SU-DHL-6 (cell line): ENCODE measurements at regions not wholly inside any gene's neighbourhood (a gene's known extent, or its start where the extent isn't known, plus 50 kb on each side); places are given as distances from the start of the nearest gene placed in this dataset.

ENCODE experiments used
- H2AFZ ChIP-seq: fragments of 200-600 bp; sonication (generic); 2 replicates; pipeline ENCODE4 v1.6.1; 2014; ENCODE audit warnings: low read depth, mild to moderate bottlenecking, moderate library complexity, mixed read lengths, antibody characterized with exemption, low read length; ENCODE audit not compliant: severe bottlenecking
- H3F3A ChIP-seq: fragments of 200-600 bp; shearing (Covaris generic); 2 replicates; pipeline ENCODE4 v1.6.0; 2016; ENCODE audit warnings: antibody characterized with exemption, mild to moderate bottlenecking; ENCODE audit not compliant: insufficient read depth
- H3K27ac ChIP-seq: fragments of 200-600 bp; sonication (generic); 2 replicates; pipeline ENCODE4 v1.5.1; 2016; ENCODE audit warnings: low read depth, mild to moderate bottlenecking, low read length, moderate library complexity, mixed read lengths
- H3K27me3 ChIP-seq: fragments of 200-600 bp; sonication (generic), shearing (Covaris generic); 2 replicates; pipeline ENCODE4 v1.6.0; 2014; ENCODE audit warnings: mild to moderate bottlenecking, low read length
- H3K36me3 ChIP-seq: fragments of 200-600 bp; sonication (generic); 2 replicates; pipeline ENCODE4 v1.6.1; 2014; ENCODE audit warnings: mild to moderate bottlenecking, low read length, mixed read lengths
- H3K4me2 ChIP-seq: fragments of 300-600, 200-600 bp; shearing (Covaris generic), sonication (generic); 2 replicates; pipeline ENCODE4 v1.6.0; 2014; ENCODE audit warnings: low read length, low read depth, mild to moderate bottlenecking; ENCODE audit not compliant: poor library complexity, severe bottlenecking
- H3K4me3 ChIP-seq: fragments of 200-600 bp; sonication (generic); 2 replicates; pipeline ENCODE4 v1.5.1; 2014; ENCODE audit warnings: antibody characterized with exemption, low read length, mild to moderate bottlenecking, mixed read lengths; ENCODE audit not compliant: insufficient read depth, poor library complexity, severe bottlenecking
- H3K79me2 ChIP-seq: fragments of 200-600 bp; sonication (generic); 2 replicates; pipeline ENCODE4 v1.6.1; 2014; ENCODE audit warnings: mild to moderate bottlenecking, low read length, moderate library complexity; ENCODE audit not compliant: insufficient read depth
- H3K9ac ChIP-seq: fragments of 200-600 bp; sonication (generic); 2 replicates; pipeline ENCODE4 v1.7.0; 2014; ENCODE audit warnings: mild to moderate bottlenecking, low read length
- H3K9me2 ChIP-seq: fragments of 200-600 bp; sonication (generic); replicated peaks from 2 replicates; pipeline ENCODE4 v1.6.1; 2014; ENCODE audit warnings: low read length; ENCODE audit not compliant: insufficient read depth
- H3K9me3 ChIP-seq: fragments of 200-600 bp; sonication (generic); 2 replicates; pipeline ENCODE4 v1.6.1; 2014; ENCODE audit warnings: low read length, mixed read lengths; ENCODE audit not compliant: insufficient read depth
- H4K20me1 ChIP-seq: fragments of 200-600 bp; sonication (generic); 2 replicates; pipeline ENCODE4 v1.6.1; 2014; ENCODE audit warnings: low read depth, mild to moderate bottlenecking, antibody characterized with exemption, low read length, moderate library complexity, mixed read lengths
- CTCF ChIP-seq: fragments of 200-600 bp; sonication (generic); IDR thresholded peaks from one replicate; pipeline ENCODE4 v1.5.1; 2017; ENCODE audit warnings: antibody characterized with exemption, mild to moderate bottlenecking, low read length, moderate library complexity; ENCODE audit not compliant: insufficient read depth, poor library complexity, severe bottlenecking
- EZH2phosphoT487 ChIP-seq: fragments of 200-600 bp; sonication (generic), shearing (Covaris generic); conservative IDR thresholded peaks from 2 replicates; pipeline ENCODE4 v1.6.1; 2018; ENCODE audit warnings: mild to moderate bottlenecking, antibody characterized with exemption, low read length, moderate library complexity, mixed read lengths

GRCh38 chr18:78685250-78685979 lies 294.2 kb upstream of the SALL3 start:
- H3K79me2 ChIP-seq, result no peaks in the 10 kb centered on the region
- no peaks in the 10 kb centered on the region for H3K9me2 ChIP-seq
- H3K27me3 ChIP-seq, result no peaks in the 10 kb centered on the region
- TF ChIP-seq CTCF (no peak), EZH2phosphoT487 (no peak)
- H3K9me3 ChIP-seq, result no peaks in the 10 kb centered on the region
- H3K36me3 ChIP-seq, result no peaks in the 10 kb centered on the region
- no peak overlapping the region for H3K4me2 ChIP-seq
- H3F3A ChIP-seq, result no peaks in the 10 kb centered on the region
- no peak overlapping the region for H3K4me3 ChIP-seq
- H2AFZ ChIP-seq, result no peak overlapping the region
- no peaks in the 10 kb centered on the region for H4K20me1 ChIP-seq
- H3K27ac ChIP-seq, result no peak overlapping the region
- no peak overlapping the region for H3K9ac ChIP-seq

GRCh38 chr18:78685980-78686530 lies 293.6 kb upstream of the SALL3 start:
- Histone ChIP-seq H3K9me3 (no peaks in the 10 kb centered on the region), H3K9ac (no peak overlapping the region), H3K4me3 (no peak overlapping the region), H3F3A (no peaks in the 10 kb centered on the region), H4K20me1 (no peaks in the 10 kb centered on the region), H3K27me3 (no peaks in the 10 kb centered on the region), H3K9me2 (no peaks in the 10 kb centered on the region), H3K79me2 (no peaks in the 10 kb centered on the region), H3K27ac (no peak overlapping the region), H3K4me2 (no peak overlapping the region), H3K36me3 (no peaks in the 10 kb centered on the region), H2AFZ (no peak overlapping the region)
- TF ChIP-seq CTCF (no peak), EZH2phosphoT487 (no peak)

DNA sequence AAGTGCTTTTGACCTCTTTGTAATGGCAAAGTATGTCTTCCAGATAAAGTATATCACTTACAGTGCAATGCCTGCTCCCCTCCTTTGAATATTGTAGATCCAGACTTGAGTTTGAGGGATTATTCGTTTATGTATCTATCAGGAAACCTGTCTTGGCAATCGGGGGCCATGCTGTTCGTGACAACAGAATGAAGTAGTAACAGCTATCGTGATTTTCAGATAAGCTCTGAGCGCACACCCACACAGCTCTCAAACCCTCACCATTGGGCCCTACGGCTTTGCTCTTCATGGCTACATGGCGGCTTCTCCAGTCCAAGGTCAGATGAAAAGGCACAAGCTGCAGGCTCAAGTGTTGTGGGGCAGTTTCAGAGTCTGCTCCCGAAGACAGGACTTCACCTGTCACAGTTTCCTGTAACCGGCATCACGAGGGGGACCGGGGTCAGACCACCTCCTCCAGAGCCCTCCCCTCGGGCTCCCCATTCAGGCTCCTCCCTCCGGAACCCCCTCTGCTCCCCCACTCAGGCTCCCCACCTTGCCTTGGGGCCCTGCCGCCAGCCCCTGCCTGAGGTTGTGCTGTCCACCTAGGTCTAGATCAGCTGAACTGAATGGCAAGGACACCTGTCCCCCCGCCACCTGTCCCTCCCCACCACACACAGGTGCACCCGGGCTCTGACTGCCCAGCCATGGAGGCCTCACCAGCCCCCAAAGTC lies 292.5 kb upstream of the SALL3 start:
- Histone ChIP-seq H3F3A (no peaks in the 10 kb centered on the region), H3K79me2 (no peaks in the 10 kb centered on the region), H2AFZ (no peak overlapping the region), H4K20me1 (no peaks in the 10 kb centered on the region), H3K27me3 (no peaks in the 10 kb centered on the region), H3K27ac (no peak overlapping the region), H3K9ac (no peak overlapping the region), H3K4me3 (no peak overlapping the region), H3K9me3 (no peaks in the 10 kb centered on the region), H3K4me2 (no peak overlapping the region), H3K9me2 (no peaks in the 10 kb centered on the region), H3K36me3 (no peaks in the 10 kb centered on the region)
- no peak for TF ChIP-seq EZH2phosphoT487
- TF ChIP-seq CTCF, result no peak
